IPS-18a (cell line): ENCODE measurements at regions not wholly inside any gene's neighbourhood (a gene's known extent, or its start where the extent isn't known, plus 50 kb on each side); places are given as distances from the start of the nearest gene placed in this dataset.

Experiments used
- H3K27ac ChIP-seq: one replicate; pipeline ENCODE4 v1.5.1; 2013; ENCODE audit warnings: low read length
- H3K27me3 ChIP-seq: one replicate; pipeline ENCODE4 v1.6.1; 2013; ENCODE audit warnings: mild to moderate bottlenecking, low read length; ENCODE audit not compliant: control insufficient read depth, insufficient read depth
- H3K36me3 ChIP-seq: one replicate; pipeline ENCODE4 v1.6.1; 2013; ENCODE audit warnings: low read depth, low read length; ENCODE audit not compliant: control insufficient read depth
- H3K4me1 ChIP-seq: one replicate; pipeline ENCODE4 v1.6.1; 2013; ENCODE audit warnings: low read depth, low read length; ENCODE audit not compliant: control insufficient read depth
- H3K4me3 ChIP-seq: one replicate; pipeline ENCODE4 v1.5.1; 2013; ENCODE audit warnings: low read length
- H3K9ac ChIP-seq: one replicate; pipeline ENCODE4 v1.6.1; 2013; ENCODE audit warnings: mild to moderate bottlenecking, low read length, moderate library complexity
- H3K9me3 ChIP-seq: one replicate; pipeline ENCODE4 v1.6.1; 2013; ENCODE audit warnings: low read depth, low read length; ENCODE audit not compliant: control insufficient read depth

DNA sequence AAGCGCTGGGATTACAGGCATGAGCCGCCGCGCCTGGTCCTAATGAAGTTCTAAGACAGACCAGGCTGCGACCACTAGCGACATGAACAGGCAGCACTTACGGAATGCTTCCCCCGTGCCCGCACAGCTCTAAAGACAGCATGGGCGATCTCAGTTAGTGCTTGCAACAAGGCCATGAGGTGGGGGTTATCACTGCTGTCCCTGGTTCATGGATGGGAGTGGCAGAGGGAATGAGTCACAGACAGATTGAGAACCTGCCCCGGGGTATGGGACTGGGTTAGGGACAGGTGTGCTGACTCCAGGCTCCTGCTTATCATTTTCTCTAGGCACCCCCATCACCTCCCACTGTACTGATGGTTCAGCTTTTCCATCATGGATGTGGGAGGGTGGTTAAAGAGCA, 160.9 kb downstream of the VRK1 start:
- no peaks in the 10 kb centered on the region for H3K27me3 ChIP-seq
- H3K4me1 ChIP-seq = no peaks in the 10 kb centered on the region
- no peaks in the 10 kb centered on the region for H3K9me3 ChIP-seq
- H3K27ac ChIP-seq = no peak overlapping the region
- H3K9ac ChIP-seq = no peak overlapping the region
- no peak overlapping the region for H3K4me3 ChIP-seq
- H3K36me3 ChIP-seq = no peaks in the 10 kb centered on the region

DNA sequence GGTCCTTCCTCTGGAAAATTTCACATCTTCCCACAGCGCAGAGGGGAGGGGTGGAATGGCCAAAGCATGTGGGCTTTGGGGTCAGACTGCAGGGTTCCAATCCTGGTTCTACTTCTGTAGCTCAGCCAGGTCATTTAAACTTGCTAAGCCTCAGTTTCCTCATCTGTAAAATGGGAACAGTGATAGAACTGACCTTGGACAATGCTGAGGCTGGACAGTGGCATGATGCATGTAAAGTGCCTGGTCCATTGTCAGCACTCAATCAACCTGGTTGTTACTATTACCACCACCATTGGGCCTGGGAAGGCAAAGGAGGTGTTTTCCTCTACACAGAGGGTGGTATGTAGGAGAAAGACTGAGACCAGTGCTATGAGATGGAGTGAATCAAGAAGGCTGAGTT, 162.8 kb downstream of the VRK1 start:
- H3K27ac ChIP-seq = no peak overlapping the region
- no peaks in the 10 kb centered on the region for H3K27me3 ChIP-seq
- H3K36me3 ChIP-seq = no peaks in the 10 kb centered on the region
- no peak overlapping the region for H3K9ac ChIP-seq
- H3K4me1 ChIP-seq = no peaks in the 10 kb centered on the region
- no peaks in the 10 kb centered on the region for H3K9me3 ChIP-seq
- H3K4me3 ChIP-seq = no peak overlapping the region

DNA sequence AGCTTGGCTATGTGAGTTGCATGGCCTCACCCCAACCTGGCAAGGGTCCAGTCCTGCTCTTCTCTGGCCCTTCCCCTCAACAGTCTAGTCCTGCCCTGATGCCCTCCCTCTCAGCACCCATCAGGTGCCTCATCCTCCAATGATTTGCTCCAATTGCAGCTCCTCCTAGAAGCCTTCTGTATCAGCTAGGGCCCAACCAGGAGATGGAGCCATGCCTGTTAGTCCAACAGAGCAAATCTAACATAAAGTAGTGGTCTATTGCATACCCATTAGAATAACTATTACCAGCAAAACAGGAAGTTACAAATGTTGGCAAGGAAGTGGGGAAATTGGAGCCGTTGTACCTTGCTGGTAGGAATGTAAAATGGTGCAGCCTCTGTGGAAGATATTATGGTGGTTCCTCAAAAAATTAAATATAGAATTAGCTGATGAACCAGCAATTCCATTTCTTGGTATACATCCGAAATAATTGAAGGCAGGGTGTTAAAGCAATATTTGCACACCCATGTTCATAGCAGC, 163.5 kb downstream of the VRK1 start:
- H3K27ac ChIP-seq = no peak overlapping the region
- no peak overlapping the region for H3K9ac ChIP-seq
- H3K9me3 ChIP-seq = no peaks in the 10 kb centered on the region
- no peak overlapping the region for H3K4me3 ChIP-seq
- H3K4me1 ChIP-seq = no peaks in the 10 kb centered on the region
- H3K36me3 ChIP-seq = no peaks in the 10 kb centered on the region
- no peaks in the 10 kb centered on the region for H3K27me3 ChIP-seq

DNA sequence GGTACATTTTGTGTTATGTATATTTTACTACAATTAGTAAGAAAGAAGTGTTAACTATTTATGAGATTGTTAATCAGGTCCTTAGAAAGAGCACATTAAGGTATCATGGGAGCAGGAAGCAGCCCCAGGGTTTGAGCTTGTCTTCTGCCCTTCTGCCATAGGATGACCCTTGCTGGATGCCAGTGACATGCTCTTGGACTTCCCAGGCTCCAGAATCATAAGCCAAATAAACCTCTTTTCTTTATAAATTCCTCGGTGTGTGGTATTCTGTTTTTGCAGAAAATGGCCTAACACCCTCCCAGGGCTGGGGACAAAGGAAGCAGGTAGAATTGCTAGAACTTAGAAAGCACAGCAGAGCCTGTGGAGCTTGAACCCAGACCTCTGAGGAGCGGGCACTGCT, 164.7 kb downstream of the VRK1 start:
- H3K27ac ChIP-seq = no peak overlapping the region
- no peaks in the 10 kb centered on the region for H3K36me3 ChIP-seq
- H3K27me3 ChIP-seq = no peaks in the 10 kb centered on the region
- H3K4me3 ChIP-seq = no peak overlapping the region
- H3K9ac ChIP-seq = no peak overlapping the region
- no peaks in the 10 kb centered on the region for H3K9me3 ChIP-seq
- H3K4me1 ChIP-seq = peaks cover 7% of the 10 kb centered on the region

DNA sequence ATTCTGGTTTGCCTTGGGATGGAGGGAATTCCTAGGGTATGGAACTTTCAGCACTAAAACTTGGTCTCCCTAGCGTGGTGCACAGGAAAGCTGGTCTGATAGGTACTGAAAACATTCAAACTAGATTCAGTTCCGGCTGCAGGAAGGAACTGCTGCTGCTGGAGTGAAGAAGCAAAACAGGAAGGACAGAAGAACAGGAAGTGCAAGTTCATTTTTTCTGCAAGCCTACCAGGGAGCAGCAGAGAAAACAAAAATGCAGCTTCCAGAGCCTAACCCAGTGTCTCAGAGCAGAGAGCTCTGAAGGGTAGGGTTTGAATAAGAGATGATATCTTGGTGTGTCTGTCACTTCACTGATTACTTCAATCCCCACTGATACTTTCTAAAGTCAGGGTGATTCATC, 165.2 kb downstream of the VRK1 start:
- Histone ChIP-seq H3K27ac (no peak overlapping the region), H3K9ac (no peak overlapping the region), H3K4me3 (no peak overlapping the region), H3K9me3 (no peaks in the 10 kb centered on the region), H3K36me3 (no peaks in the 10 kb centered on the region), H3K4me1 (peaks cover 7% of the 10 kb centered on the region), H3K27me3 (no peaks in the 10 kb centered on the region)

DNA sequence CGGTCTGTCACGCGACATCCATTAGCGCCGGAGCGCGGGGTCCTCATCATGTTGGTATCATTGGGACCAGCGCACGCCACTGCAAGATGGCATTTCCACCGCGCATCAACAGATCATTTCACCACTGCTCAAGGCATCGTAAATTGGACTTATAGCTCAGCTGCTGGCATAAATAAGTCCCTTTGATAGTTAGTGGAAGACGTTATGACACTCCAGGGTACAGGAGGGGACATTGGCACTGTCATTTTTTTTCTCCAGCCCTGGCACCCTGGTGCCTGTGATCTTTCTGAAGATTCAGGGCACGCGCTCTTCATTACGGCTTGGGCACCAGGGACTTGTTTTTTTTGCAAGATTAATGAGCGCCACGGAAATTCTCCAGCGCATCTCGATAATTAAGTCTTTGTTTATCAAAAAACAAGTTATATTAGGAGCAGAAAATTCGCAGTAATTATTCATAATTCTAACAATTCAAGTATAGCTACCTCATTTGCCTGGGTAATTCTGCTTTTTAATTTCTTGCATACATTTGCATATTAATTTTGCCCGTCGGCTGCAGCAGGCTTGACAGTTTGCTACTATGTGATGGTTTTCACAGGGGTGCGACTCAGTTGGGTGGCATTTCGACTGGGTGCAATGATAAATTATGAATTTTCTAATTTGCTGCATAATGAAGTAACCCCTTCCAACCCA, 167.7 kb downstream of the VRK1 start:
- Histone ChIP-seq H3K27me3 (no peaks in the 10 kb centered on the region), H3K27ac (no peak overlapping the region), H3K9me3 (peaks cover 6% of the 10 kb centered on the region), H3K9ac (no peak overlapping the region), H3K4me3 (no peak overlapping the region), H3K4me1 (peaks cover 7% of the 10 kb centered on the region), H3K36me3 (no peaks in the 10 kb centered on the region)

DNA sequence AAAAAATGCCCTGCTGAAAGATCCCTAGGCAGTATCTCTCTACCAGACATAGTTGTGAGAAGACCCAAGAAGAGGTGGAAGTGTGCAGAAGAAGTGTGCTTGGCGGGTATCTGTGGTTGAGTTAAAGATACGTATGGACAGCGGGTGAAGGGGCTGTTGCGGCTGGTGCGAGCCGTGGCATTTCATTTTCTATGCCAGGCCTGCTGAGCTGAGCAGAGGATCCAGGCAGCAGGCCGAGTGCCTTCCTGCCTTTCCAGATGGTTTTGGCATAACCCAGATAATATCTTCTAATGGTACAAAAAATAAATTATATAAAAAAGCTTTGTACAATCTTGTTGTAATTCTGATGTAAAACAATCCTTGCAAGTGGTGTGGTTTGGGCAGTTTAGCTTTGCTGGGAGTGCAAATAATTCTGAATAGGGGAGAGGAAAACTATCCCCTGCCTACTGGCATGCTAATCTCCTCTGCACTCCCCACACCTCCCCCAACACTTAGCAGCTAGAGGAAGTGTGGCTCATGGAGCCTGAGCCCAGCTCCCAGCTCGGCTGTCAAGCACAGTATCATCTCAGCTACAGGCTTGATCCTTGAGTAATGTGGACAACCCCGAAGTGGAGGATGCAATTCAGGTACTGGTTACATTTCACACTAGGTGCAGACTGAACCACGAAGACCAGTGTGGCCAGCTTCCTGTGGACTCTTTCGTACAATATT, 168.9 kb downstream of the VRK1 start:
- no peak overlapping the region for H3K4me3 ChIP-seq
- H3K27me3 ChIP-seq = no peaks in the 10 kb centered on the region
- peaks cover 7% of the 10 kb centered on the region for H3K4me1 ChIP-seq
- no peaks in the 10 kb centered on the region for H3K36me3 ChIP-seq
- H3K9ac ChIP-seq = no peak overlapping the region
- H3K9me3 ChIP-seq = peaks cover 6% of the 10 kb centered on the region
- no peak overlapping the region for H3K27ac ChIP-seq

DNA sequence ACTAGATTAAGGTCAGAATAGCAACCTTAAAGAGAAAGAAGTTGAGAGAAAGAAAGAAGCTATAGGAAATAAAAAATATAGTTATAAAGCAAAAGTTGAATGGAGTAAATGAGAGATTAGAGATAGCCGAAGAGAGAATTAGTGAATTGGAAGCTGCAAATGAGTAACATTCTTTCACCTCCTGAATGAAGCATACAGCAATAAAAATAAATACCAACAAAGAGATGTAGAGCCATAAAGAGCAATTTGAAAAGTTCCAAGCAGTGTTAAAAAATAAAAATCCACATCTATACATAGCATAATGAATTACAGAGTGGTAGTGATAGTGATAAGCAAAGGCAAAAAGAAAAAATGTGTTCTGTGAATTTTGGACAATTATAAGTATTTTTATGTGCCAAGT, 177.9 kb downstream of the VRK1 start:
- Histone ChIP-seq H3K36me3 (no peaks in the 10 kb centered on the region), H3K9ac (no peak overlapping the region), H3K4me1 (no peaks in the 10 kb centered on the region), H3K27ac (no peak overlapping the region), H3K27me3 (no peaks in the 10 kb centered on the region), H3K9me3 (no peaks in the 10 kb centered on the region), H3K4me3 (no peak overlapping the region)

DNA sequence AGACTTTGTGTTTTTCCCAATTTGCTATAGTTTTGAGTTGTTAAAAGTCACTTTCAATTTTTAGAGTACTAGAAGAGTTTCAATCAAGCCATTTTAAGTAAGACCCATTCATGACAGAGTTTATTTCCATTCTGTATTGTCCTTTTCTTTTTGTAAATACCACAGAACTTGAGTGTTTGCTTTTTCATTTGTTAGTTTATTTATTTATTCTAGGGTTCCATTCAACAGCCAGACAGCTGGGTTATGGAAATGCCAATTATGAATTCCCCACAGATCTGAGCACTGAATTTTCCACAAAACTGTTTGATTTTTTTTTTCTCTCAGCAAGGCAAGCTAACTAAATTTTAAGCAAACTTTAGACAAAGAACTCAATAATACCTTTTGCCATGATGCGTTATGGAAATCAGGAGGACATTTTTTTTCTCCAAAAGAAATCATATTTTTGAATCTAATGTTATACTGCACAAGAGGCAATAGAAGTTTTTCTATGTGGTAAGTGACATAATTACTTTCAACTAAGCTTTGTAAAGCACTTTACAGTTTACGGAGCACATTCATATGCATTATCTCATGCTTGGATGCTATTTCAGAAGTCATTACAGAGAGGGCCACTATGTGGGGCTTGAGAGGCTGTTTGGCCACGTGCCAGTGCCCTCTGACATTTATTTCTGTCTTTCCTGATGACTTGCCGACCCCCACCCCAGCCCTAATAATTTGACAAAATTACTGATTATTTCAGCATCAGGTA, 181.5 kb downstream of the VRK1 start:
- Histone ChIP-seq H3K9ac (no peak overlapping the region), H3K4me3 (no peak overlapping the region), H3K4me1 (no peaks in the 10 kb centered on the region), H3K36me3 (no peaks in the 10 kb centered on the region), H3K9me3 (no peaks in the 10 kb centered on the region), H3K27ac (no peak overlapping the region), H3K27me3 (no peaks in the 10 kb centered on the region)

DNA sequence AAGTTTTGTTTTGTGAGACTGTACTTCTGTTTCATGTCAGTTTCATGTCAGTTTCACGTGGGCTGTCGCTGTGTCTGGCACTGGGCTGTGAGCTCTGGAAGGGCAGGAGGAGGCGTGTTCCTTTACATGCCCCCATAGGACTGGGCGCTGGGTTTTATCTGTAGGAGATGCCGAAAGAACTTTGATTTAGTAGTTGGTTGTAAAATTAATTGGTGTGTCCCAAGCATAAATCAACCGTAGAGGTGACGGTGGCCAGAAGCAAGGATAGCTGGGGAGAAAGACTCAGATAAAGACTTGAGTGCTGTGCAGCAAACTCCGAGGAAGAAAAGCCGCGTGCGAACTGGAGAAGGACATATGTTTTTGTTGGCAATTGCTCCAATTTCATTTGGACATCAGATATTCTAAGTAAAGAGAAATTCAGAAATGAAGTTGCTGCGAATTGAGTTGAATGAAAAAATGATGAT, 182.5 kb downstream of the VRK1 start:
- H3K9me3 ChIP-seq = no peaks in the 10 kb centered on the region
- no peak overlapping the region for H3K9ac ChIP-seq
- H3K27me3 ChIP-seq = no peaks in the 10 kb centered on the region
- H3K27ac ChIP-seq = no peak overlapping the region
- H3K4me1 ChIP-seq = no peaks in the 10 kb centered on the region
- H3K36me3 ChIP-seq = no peaks in the 10 kb centered on the region
- no peak overlapping the region for H3K4me3 ChIP-seq

DNA sequence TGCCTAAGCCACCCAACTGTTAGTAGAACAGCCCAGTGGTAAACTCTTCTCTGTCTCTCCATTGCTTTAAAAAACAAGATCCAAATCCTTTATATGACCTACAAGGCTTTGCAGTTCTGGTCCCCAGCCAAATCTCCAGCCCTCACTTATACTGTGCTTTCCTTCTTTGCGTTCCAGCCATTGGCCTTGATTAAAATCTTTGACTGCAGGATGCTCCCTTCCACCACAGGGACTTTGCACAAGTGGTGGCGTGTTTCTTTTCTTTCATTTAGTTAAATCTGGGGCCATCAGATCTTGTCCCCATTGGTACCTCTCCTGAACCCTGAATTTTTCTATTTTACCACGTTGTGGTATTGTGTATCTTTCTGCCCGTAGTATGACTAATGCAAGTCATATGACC, 183.7 kb downstream of the VRK1 start:
- Histone ChIP-seq H3K27me3 (no peaks in the 10 kb centered on the region), H3K27ac (no peak overlapping the region), H3K4me3 (no peak overlapping the region), H3K9ac (no peak overlapping the region), H3K9me3 (no peaks in the 10 kb centered on the region), H3K36me3 (no peaks in the 10 kb centered on the region), H3K4me1 (no peaks in the 10 kb centered on the region)
